CD4-positive, alpha-beta T cell treated with Interleukin-17A for 4 hours (primary cell): ENCODE measurements at regions not wholly inside any gene's neighbourhood (a gene's known extent, or its start where the extent isn't known, plus 50 kb on each side); places are given as distances from the start of the nearest gene placed in this dataset.

Experiments
- DNase-seq: peaks from one replicate; pipeline ENCODE4 v3.0.0-alpha.2; 2020; ENCODE audit warnings: mixed read lengths

- DNase-seq = no peak
Observed at GRCh38 chr4:179976777-179977176, 2266.4 kb upstream of the TENM3 start.

- DNase-seq = no peak
Observed at GRCh38 chr4:179977378-179977777, 2265.8 kb upstream of the TENM3 start.

DNA sequence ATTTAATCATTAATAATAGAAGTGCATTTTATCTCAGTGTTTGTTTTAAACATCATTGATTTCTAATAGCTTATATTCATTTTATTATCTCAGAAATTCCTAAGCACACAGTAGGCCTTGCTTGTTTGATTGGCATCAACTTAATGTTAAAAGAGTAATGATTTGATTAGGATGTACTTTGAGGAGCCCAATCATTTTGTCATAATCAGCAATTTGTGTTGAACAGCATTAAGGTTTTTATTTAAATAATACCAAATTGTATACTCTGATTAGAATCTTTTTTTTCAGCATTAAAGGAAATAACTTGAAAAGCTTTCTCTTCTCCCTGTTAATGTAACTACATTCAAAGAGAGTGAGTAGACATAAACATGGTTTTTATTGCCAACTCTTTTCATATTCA is 2262.0 kb upstream of the TENM3 start:
- DNase-seq = no peak

GRCh38 chr4:179989975-179990374 is 2253.2 kb upstream of the TENM3 start:
- no peak for DNase-seq

- DNase-seq = no peak
Observed at GRCh38 chr4:180009316-180009715, 2233.9 kb upstream of the TENM3 start.

GRCh38 chr4:180028682-180029081 is 2214.5 kb upstream of the TENM3 start:
- DNase-seq = no peak

DNA sequence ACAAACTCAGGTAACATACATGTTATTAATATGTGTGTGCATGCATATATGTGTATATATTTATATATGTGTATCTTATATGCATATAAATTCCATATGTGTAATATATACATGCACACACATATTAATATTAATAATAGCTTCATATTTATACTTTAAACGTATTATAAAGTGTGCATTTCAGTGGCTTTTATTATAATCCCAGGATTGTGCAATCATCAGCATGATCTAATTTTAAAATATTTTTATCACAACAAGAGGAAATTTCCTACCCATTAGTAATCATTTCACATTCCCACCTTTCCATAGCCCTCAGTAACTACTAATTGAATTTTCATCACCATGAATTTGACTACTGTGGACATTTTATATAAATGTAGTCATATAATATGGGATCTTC is 2211.9 kb upstream of the TENM3 start:
- no peak for DNase-seq

DNA sequence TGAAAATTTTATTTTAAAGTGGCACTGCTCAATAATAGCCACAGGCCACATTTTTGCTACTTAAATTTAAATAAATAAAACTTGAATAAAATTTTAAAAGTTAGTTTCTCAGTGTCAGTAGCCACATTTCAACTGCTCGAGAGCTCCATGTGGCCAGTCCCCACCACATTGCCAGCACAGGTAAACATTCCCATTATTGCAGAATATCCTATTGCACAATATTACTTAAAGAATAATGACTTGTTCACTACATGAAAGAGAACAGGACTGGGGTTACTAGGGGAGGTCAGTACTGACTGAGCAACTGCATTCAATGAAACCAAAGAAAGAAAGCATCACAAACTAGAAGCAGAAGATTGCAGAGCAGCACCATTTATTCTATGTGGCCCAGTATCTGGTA is 2201.6 kb upstream of the TENM3 start:
- DNase-seq = no peak

DNA sequence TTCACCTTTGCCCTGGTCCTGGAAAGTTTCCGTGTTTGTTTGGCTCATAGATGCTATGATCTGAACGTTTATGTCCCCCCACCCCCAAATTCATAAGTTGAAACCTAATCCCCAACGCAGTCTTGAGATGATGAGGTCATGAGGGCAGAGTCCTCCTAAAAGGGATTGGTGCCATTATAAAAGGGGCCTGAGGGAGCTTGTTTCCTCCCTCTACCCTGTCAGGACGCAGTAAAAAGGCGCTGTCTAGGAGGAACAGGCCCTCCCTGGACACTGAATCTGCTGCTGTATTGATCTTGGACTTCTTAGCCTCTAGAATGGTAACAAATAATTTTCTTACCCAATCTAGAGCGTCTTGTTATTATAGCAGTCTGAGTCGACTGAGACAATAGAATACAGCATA is 2190.6 kb upstream of the TENM3 start:
- DNase-seq = no peak

DNA sequence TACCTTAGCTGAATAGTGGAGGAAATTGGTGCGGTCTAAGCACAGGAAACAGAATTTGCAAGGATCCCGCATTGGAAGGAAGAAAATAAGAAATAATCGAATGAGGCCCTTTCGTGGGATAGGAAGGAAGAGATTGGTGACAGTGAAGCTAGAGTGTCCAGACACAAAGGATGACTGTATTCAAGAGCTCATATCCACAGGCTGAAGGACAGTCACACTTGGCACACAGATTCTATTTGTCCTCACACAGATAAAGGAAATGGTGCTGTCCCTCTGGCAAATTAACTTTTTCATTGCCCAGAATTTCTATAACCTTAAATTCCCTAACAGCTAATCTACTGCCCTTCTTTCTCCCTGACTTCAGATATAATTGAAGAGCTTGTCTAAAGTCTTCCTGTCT is 2188.9 kb upstream of the TENM3 start:
- DNase-seq = no peak

GRCh38 chr4:180057299-180057721 is 2185.9 kb upstream of the TENM3 start:
- no peak for DNase-seq

GRCh38 chr4:180057891-180058671 is 2185.1 kb upstream of the TENM3 start:
- DNase-seq = no peak

- DNase-seq = no peak
Observed at GRCh38 chr4:180058691-180059215, 2184.4 kb upstream of the TENM3 start.

GRCh38 chr4:180059216-180059881 is 2183.9 kb upstream of the TENM3 start:
- DNase-seq = no peak

- no peak for DNase-seq
Observed at GRCh38 chr4:180060159-180060889, 2182.9 kb upstream of the TENM3 start.

GRCh38 chr4:180081072-180081471 is 2162.1 kb upstream of the TENM3 start:
- DNase-seq = no peak

GRCh38 chr4:180084561-180084960 is 2158.6 kb upstream of the TENM3 start:
- DNase-seq = no peak

GRCh38 chr4:180086480-180087190 is 2156.6 kb upstream of the TENM3 start:
- no peak for DNase-seq

- no peak for DNase-seq
Observed at GRCh38 chr4:180098586-180098985, 2144.6 kb upstream of the TENM3 start.

GRCh38 chr4:180099957-180100356 is 2143.2 kb upstream of the TENM3 start:
- DNase-seq = no peak

GRCh38 chr4:180100433-180101344 is 2142.5 kb upstream of the TENM3 start:
- no peak for DNase-seq
